NCI-H524 (cell line): ENCODE measurements at regions not wholly inside any gene's neighbourhood (a gene's known extent, or its start where the extent isn't known, plus 50 kb on each side); places are given as distances from the start of the nearest gene placed in this dataset.
"Not testable (repeated sequence)": the region's sequence is repeated elsewhere in the genome, so short reads cannot be mapped to it uniquely, and the experiment has no call there.

ENCODE experiments used
- DNase-seq, 2 experiments: peaks; one replicate each; lab custom pipeline; 2025; lab: John Stamatoyannopoulos, UW

- not testable (repeated sequence) for DNase-seq
Measured at GRCh38 chr10:47166808-47167581, 133.0 kb upstream of the GDF10 start.

- no peak for DNase-seq
Measured at GRCh38 chr10:47167591-47167990, 132.4 kb upstream of the GDF10 start.

GRCh38 chr10:47169581-47169980 lies 130.4 kb upstream of the GDF10 start:
- no peak for DNase-seq

- DNase-seq = no peak
Measured at GRCh38 chr10:47173929-47174442, 126.0 kb upstream of the GDF10 start.

- peak; percentile 18 to 68 for DNase-seq
Measured at GRCh38 chr10:47175181-47176123, 124.5 kb upstream of the GDF10 start.

GRCh38 chr10:47176206-47176902 lies 123.6 kb upstream of the GDF10 start:
- DNase-seq = peak; percentile 62 to 66

GRCh38 chr10:47176903-47177868 lies 122.8 kb upstream of the GDF10 start:
- DNase-seq = peak; percentile 61 to 85

DNA sequence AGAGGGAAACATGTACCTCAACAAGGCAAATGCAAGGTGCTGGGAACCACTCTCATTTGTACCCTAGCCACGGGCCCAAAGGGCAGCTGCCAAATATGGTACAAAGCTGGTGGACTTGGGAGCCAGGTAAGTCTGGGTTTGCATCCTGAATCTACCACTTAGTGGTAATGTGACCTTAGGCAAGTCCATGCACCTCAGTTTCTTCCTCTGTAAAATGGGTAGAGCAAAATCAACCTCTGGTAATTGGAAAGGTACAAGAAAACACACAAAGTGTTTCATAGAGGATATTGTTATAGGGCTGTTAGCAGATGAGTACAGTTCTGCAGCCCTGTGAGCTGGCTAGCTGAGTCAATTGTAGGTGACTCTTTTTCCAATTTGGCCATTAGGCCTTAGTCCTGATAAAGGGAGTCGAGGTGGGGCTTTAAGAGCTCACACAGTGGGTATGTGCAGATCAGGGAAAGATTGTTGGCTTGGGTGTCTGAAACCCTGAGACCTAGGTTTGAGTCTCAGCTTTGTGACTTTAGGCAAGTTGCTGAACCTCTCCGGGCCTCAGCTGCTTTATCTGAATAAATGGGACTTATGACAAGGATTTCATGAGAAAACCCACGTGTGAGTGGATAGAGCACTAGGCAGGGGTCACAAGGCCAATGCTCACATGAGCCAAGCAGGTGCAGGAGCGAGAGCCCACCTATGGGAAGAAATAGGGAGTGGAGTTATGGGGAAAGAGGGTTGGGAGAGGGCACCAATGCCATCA lies 121.3 kb upstream of the GDF10 start:
- no peak for DNase-seq

DNA sequence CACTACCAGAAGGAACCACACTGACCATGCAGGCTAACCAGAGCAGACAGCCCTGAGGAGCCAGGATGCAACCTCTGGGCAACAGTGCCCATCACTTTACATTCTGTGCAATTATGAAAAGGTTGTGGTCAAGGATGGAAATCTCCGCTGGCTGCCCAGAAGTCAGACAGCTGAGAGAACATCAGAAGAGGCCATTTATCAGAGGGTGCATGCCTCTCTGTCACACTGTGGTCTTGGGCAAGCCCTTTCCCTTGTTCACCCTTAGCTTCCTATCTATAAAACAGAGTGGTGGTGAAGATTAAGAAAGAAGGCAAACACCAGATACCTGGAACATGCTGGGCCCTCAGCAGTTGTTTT lies 120.7 kb upstream of the GDF10 start:
- no peak for DNase-seq

DNA sequence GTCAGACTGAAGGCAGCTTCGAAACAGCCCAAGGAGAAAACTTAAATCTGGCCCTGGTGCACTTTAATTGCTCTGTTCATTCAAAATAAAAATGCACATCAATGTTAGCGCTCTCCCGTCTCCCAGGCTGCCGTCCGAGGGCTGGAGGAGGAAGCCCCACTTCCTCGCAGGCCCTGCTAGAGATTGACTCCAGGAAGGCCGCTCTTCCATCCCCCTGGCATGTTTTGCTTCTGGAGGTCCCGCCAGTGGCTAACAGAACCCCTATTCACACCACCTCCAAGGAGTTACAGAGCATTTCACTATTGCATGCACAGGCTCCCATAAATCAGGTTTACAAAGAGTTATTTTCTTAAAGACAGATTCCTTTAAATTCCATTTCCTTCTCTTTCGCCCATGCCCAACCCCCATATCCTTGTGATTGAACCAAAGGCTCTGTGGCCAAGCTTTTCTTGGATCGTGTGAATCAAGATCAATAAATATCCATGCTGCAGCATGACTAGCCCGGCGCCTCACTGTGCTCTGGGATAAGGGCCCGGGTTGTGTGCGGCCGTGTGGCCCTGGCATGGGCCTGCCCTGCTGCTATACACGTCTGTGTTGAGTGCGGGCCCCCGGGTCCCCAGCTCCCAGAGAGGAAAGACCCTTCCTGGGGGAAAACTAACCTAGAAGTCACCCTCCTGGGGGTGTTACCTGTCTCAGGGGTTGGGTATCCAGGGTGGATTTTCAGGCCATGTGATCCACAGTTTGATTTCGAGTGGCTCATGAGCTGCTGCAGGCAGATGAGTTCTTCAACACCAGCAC lies 118.7 kb upstream of the GDF10 start:
- no peak for DNase-seq

GRCh38 chr10:47182934-47183703 lies 116.9 kb upstream of the GDF10 start:
- peak in 1 of 2 experiments; percentile 37 for DNase-seq

DNA sequence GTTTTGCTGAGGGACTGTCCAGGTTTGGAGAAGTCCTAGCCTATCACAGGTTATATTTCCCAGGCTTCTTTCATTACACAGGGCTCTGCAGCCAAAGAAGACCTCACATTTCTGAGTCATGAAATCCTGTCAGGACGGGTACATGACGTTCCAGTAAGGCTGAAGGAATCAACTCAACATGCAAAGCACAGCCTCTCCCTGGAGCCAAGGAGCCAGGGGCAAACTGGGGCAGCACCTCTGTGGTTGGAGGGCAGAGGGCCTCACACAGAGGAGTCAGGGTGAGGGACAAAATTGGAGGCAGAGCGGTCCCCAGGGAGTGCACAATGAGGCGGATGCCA lies 116.3 kb upstream of the GDF10 start:
- no peak for DNase-seq

DNA sequence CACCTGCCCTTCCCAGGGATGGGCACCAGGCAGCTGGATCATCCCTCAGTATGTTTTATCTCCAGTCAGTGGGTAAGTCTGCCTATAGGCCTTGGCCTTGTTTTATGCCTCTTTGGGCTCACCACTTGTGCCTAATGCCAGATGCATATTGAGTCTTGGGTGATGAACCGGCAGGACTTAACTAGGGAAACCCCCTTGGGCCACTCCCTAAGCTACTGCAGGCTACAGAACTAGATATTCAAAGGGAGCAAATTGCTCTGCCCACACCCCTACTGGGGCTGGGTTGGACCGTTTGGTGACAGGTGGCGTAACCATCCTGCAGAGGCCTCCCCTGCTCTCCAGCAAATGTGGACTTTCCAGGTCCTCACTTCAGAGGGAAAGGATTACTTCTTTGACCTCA lies 115.7 kb upstream of the GDF10 start:
- peak in 1 of 2 experiments; percentile 47 for DNase-seq

GRCh38 chr10:47184724-47185330 lies 115.2 kb upstream of the GDF10 start:
- DNase-seq = no peak

DNA sequence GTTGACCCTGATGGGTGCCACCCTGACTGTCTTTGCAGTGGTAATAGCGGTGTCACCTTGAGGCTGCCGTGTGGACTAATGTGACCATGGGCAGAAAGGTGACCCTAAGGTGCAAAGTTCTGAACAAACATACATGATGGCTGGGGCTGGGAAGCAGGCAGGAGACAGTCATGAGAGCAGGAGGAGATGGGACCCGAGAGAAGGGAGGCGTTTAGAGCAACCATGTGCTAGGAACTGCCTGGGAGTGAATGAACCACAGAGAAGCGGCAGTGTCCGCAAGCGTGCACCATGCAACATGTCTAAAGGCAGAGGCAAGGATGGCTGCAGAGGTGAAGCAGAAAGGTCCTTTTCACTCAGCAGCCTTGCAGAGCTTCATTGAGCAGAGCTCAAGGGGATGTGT lies 113.1 kb upstream of the GDF10 start:
- no peak for DNase-seq

- no peak for DNase-seq
Measured at GRCh38 chr10:47187592-47187991, 112.4 kb upstream of the GDF10 start.

- DNase-seq = no peak
Measured at GRCh38 chr10:47188156-47188555, 111.8 kb upstream of the GDF10 start.

GRCh38 chr10:47189802-47190201 lies 110.2 kb upstream of the GDF10 start:
- DNase-seq = no peak
